Neural progenitor cell (in vitro differentiated cells): ENCODE measurements at regions not wholly inside any gene's neighbourhood (a gene's known extent, or its start where the extent isn't known, plus 50 kb on each side); places are given as distances from the start of the nearest gene placed in this dataset.
A peak's percentile ranks its signal among the peaks of the same experiment; 100 is the strongest.

ENCODE experiments used
- DNase-seq: peaks from one replicate; pipeline ENCODE4 v3.0.0-alpha.2; 2016; ENCODE audit warnings: low spot score
- H2AFZ ChIP-seq: fragments of 200-600 bp; sonication (generic); replicated peaks from 2 replicates; pipeline ENCODE4 v1.6.1; 2016; ENCODE audit warnings: antibody characterized with exemption
- H3F3A ChIP-seq: fragments of 200-600 bp; sonication (generic); 2 replicates; pipeline ENCODE4 v1.6.1; 2016; ENCODE audit warnings: antibody characterized with exemption, low read depth
- H3K27ac ChIP-seq: fragments of 200-600 bp; sonication (generic); 2 replicates; pipeline ENCODE4 v1.5.1; 2016; ENCODE audit warnings: mild to moderate bottlenecking
- H3K27me3 ChIP-seq: fragments of 200-600 bp; sonication (generic); 2 replicates; pipeline ENCODE4 v1.6.1; 2016; ENCODE audit warnings: mild to moderate bottlenecking, moderate library complexity
- H3K36me3 ChIP-seq: fragments of 200-600 bp; sonication (generic); 2 replicates; pipeline ENCODE4 v1.5.1; 2016
- H3K4me1 ChIP-seq: fragments of 200-600 bp; sonication (generic); 2 replicates; pipeline ENCODE4 v1.6.1; 2016; ENCODE audit warnings: mixed run types
- H3K4me2 ChIP-seq: fragments of 200-600 bp; sonication (generic); 2 replicates; pipeline ENCODE4 v1.6.1; 2016
- H3K4me3 ChIP-seq: fragments of 200-600 bp; sonication (generic); 2 replicates; pipeline ENCODE4 v1.5.1; 2016
- H3K79me2 ChIP-seq: fragments of 200-600 bp; sonication (generic); 2 replicates; pipeline ENCODE4 v1.6.1; 2016; ENCODE audit warnings: low read depth
- H3K9ac ChIP-seq: fragments of 200-600 bp; sonication (generic); 2 replicates; pipeline ENCODE4 v1.6.1; 2016
- H3K9me3 ChIP-seq: fragments of 200-600 bp; sonication (generic); 2 replicates; pipeline ENCODE4 v1.5.1; 2016; ENCODE audit warnings: low read depth
- H4K20me1 ChIP-seq: fragments of 200-600 bp; sonication (generic); 2 replicates; pipeline ENCODE4 v1.6.1; 2016; ENCODE audit warnings: low read depth
- H3K27ac Mint-ChIP-seq: 3 replicates; pipeline ENCODE4 v1.8.0; 2021; ENCODE audit warnings: mixed read lengths
- H3K27me3 Mint-ChIP-seq: 2 replicates; pipeline ENCODE4 v1.8.0; 2022; ENCODE audit warnings: low read depth, mild to moderate bottlenecking, inconsistent platforms, moderate library complexity, mixed read lengths; ENCODE audit not compliant: insufficient read depth
- H3K36me3 Mint-ChIP-seq: 3 replicates; pipeline ENCODE4 v1.8.0; 2021; ENCODE audit warnings: mixed read lengths
- H3K4me1 Mint-ChIP-seq: 3 replicates; pipeline ENCODE4 v1.8.0; 2021; ENCODE audit warnings: mixed read lengths
- H3K4me3 Mint-ChIP-seq: 3 replicates; pipeline ENCODE4 v1.8.0; 2021; ENCODE audit warnings: mild to moderate bottlenecking, moderate library complexity, mixed read lengths
- H3K9me3 Mint-ChIP-seq: 3 replicates; pipeline ENCODE4 v1.8.0; 2020; ENCODE audit warnings: mixed read lengths
- CTCF ChIP-seq: fragments of 200-600 bp; sonication (generic); IDR thresholded peaks from 2 replicates; pipeline ENCODE4 v1.5.1; 2017; ENCODE audit warnings: antibody characterized with exemption, mild to moderate bottlenecking
- EZH2 ChIP-seq: fragments of 200-600 bp; sonication (generic); IDR thresholded peaks from 2 replicates; pipeline ENCODE4 v1.6.1; 2017; ENCODE audit warnings: antibody characterized with exemption, mild to moderate bottlenecking, moderate library complexity
- EZH2phosphoT487 ChIP-seq: fragments of 200-600 bp; sonication (generic); IDR thresholded peaks from 2 replicates; pipeline ENCODE4 v1.6.1; 2017; ENCODE audit warnings: antibody characterized with exemption

DNA sequence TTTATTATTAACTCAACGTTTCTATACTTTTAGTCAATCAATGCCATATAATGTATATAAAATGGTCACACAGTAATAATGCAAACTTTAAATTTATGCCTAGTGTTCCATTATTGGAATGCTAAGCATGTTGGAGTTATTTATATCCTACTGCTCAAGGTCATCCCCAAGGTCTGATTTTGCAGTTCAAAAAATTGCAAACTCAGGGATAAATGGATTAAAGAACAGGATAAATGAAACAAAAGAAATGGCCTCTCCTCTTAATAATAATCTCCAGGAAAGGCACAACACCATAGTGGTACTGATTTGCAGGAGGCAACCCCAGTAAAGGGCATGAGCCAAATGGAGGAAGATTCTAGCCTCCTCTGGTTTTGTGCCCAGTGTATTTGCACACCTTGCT lies 436.4 kb downstream of the EPHA4 start:
- H4K20me1 ChIP-seq: no peaks in the 10 kb centered on the region
- no peaks in the 10 kb centered on the region for H3K36me3 ChIP-seq
- DNase-seq: no peak
- H3K27me3 ChIP-seq: no peaks in the 10 kb centered on the region
- Mint-ChIP-seq H3K36me3 (no peaks in the 10 kb centered on the region), H3K4me3 (no peak overlapping the region), H3K27ac (no peak overlapping the region), H3K27me3 (peaks cover 3% of the 10 kb centered on the region), H3K4me1 (peaks cover 26% of the 10 kb centered on the region), H3K9me3 (no peaks in the 10 kb centered on the region)
- no peak overlapping the region for H3K27ac ChIP-seq
- no peak overlapping the region for H2AFZ ChIP-seq
- H3K9ac ChIP-seq: no peak overlapping the region
- no peak for TF ChIP-seq CTCF
- peak overlapping the region; percentile 19 for H3K4me2 ChIP-seq
- no peaks in the 10 kb centered on the region for H3K9me3 ChIP-seq
- H3F3A ChIP-seq: no peaks in the 10 kb centered on the region
- no peak overlapping the region for H3K4me3 ChIP-seq
- H3K4me1 ChIP-seq: peaks cover 8% of the 10 kb centered on the region
- H3K79me2 ChIP-seq: no peaks in the 10 kb centered on the region

- Histone ChIP-seq H3K9me3 (no peaks in the 10 kb centered on the region), H3K36me3 (no peaks in the 10 kb centered on the region), H3K4me2 (no peak overlapping the region), H3K9ac (no peak overlapping the region), H3F3A (no peaks in the 10 kb centered on the region), H3K4me3 (no peak overlapping the region), H3K27ac (no peak overlapping the region), H3K27me3 (no peaks in the 10 kb centered on the region), H3K79me2 (no peaks in the 10 kb centered on the region), H4K20me1 (no peaks in the 10 kb centered on the region), H3K4me1 (peaks cover 8% of the 10 kb centered on the region), H2AFZ (no peak overlapping the region)
- no peak for DNase-seq
- H3K27me3 Mint-ChIP-seq: peaks cover 3% of the 10 kb centered on the region
- no peak overlapping the region for H3K27ac Mint-ChIP-seq
- no peak for TF ChIP-seq EZH2phosphoT487
- no peak for TF ChIP-seq EZH2
- TF ChIP-seq CTCF: no peak
- no peak overlapping the region for H3K4me3 Mint-ChIP-seq
- no peaks in the 10 kb centered on the region for H3K36me3 Mint-ChIP-seq
- H3K9me3 Mint-ChIP-seq: no peaks in the 10 kb centered on the region
- H3K4me1 Mint-ChIP-seq: peaks cover 26% of the 10 kb centered on the region
Observed at GRCh38 chr2:221137385-221137784, 434.7 kb downstream of the EPHA4 start.

DNA sequence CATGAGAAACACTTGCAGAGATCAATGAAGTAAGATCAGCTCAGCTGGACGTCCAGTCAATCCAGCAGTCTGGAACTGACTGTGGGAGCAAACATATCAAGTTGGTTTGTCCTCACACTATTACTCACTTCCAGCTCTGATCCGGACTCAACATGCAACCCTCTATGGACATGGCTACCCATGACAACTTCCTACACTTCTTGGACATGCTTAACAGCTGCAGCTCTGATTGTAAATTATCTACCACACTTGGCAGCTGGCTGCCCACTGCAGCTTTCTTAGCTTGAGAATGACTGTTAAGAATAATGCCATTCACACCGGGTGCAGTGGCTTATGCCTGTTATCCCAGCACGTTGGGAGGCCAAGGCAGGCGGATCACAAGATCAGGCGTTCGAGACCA lies 429.8 kb downstream of the EPHA4 start:
- TF ChIP-seq EZH2phosphoT487 (no peak), CTCF (no peak), EZH2 (no peak)
- H2AFZ ChIP-seq: no peak overlapping the region

DNA sequence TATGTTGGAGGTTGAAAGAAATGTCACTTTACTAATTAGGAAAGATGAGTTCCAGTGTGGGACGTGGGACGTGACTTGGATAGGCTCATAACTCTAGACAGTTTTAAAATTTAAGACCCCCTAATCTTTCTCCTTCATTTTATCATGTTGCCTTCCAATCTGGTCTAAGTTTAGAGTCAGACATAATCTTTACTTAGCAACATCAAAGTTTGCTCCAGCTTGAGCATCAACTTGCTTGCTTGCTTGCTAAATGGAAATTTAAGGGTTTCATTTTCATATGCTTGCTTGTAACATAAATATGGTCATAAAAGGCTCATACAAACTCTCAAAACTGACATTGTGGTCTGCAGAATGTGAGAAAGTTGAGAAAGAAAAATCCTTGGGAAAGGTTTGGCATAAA lies 428.9 kb downstream of the EPHA4 start:
- Mint-ChIP-seq H3K4me3 (no peak overlapping the region), H3K27ac (no peak overlapping the region), H3K9me3 (peaks cover 3% of the 10 kb centered on the region), H3K4me1 (no peaks in the 10 kb centered on the region), H3K27me3 (peaks cover 3% of the 10 kb centered on the region), H3K36me3 (no peaks in the 10 kb centered on the region)
- TF ChIP-seq EZH2phosphoT487: no peak
- Histone ChIP-seq H3K27me3 (no peaks in the 10 kb centered on the region), H2AFZ (no peak overlapping the region), H3K4me3 (no peak overlapping the region), H4K20me1 (no peaks in the 10 kb centered on the region), H3F3A (no peaks in the 10 kb centered on the region), H3K36me3 (no peaks in the 10 kb centered on the region), H3K79me2 (no peaks in the 10 kb centered on the region), H3K9ac (no peak overlapping the region), H3K9me3 (no peaks in the 10 kb centered on the region), H3K4me2 (no peak overlapping the region), H3K4me1 (no peaks in the 10 kb centered on the region), H3K27ac (no peak overlapping the region)
- DNase-seq: no peak

More for the DNA sequence above, 429.8 kb downstream of the EPHA4 start:
- Histone ChIP-seq H3K4me1 (no peaks in the 10 kb centered on the region), H3K27ac (no peak overlapping the region), H4K20me1 (no peaks in the 10 kb centered on the region), H3K4me2 (no peak overlapping the region), H3K9me3 (no peaks in the 10 kb centered on the region), H3K9ac (no peak overlapping the region), H3K36me3 (no peaks in the 10 kb centered on the region), H3F3A (no peaks in the 10 kb centered on the region), H3K27me3 (no peaks in the 10 kb centered on the region), H3K79me2 (no peaks in the 10 kb centered on the region), H3K4me3 (no peak overlapping the region)
- H3K4me3 Mint-ChIP-seq: no peak overlapping the region
- no peaks in the 10 kb centered on the region for H3K36me3 Mint-ChIP-seq
- H3K27me3 Mint-ChIP-seq: peaks cover 3% of the 10 kb centered on the region
- no peak overlapping the region for H3K27ac Mint-ChIP-seq
- no peak for DNase-seq
- H3K9me3 Mint-ChIP-seq: peaks cover 3% of the 10 kb centered on the region
- H3K4me1 Mint-ChIP-seq: no peaks in the 10 kb centered on the region
